ENCODE measurements at regions not wholly inside any gene's neighbourhood (a gene's known extent, or its start where the extent isn't known, plus 50 kb on each side); places are given as distances from the start of the nearest gene placed in this dataset.
"Not testable (repeated sequence)": the region's sequence is repeated elsewhere in the genome, so short reads cannot be mapped to it uniquely, and the experiment has no call there.

DNA sequence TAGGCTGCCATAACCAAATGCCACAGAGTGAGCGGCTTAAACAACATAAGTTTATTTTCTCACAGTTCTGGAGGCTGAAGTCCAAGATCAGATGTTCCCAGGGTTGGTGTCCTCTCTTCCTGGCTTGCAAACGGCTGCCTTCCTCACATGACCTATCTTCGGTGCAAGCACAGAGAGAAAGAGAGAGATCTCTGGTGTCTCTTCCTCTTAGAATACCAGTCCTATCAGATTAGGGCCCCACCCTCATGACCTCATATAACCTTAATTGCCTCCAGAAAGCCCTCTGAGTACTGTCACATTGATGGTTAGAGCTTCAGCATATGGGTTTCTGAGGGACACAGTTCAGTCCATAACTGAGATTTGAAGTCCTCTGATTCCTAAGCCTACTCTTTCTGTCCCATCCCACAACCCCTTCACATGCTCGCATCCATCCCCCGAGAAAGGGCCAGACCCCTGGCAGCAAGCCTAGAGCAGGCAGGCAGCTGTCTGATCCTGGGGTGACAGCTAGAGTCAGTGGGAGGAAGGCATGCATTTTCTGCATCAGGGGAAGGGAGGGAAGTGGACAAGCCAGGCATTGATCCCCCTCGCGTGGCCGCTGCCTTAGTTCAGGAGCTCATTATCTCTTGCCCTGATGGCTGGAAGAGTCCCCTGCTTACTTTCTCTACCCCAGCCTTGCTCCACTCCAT lies 114.1 kb downstream of the FAR1 start:
- no peak for DNase-seq
- no peaks in the 10 kb centered on the region for H3K4me1 ChIP-seq
- intact Hi-C loops (cut with DNase I), result no loop called here
- H3K4me3 ChIP-seq, result no peak overlapping the region
- no peak overlapping the region for H3K9ac ChIP-seq (ENCODE audit: low read depth in 2 of 2, low read length in 2 of 2)
- H3K36me3 ChIP-seq, result no peaks in the 10 kb centered on the region
- H3K27me3 ChIP-seq, result no peaks in the 10 kb centered on the region
- H3K27ac ChIP-seq, result no peak overlapping the region
- TF ChIP-seq, protein P1, sequence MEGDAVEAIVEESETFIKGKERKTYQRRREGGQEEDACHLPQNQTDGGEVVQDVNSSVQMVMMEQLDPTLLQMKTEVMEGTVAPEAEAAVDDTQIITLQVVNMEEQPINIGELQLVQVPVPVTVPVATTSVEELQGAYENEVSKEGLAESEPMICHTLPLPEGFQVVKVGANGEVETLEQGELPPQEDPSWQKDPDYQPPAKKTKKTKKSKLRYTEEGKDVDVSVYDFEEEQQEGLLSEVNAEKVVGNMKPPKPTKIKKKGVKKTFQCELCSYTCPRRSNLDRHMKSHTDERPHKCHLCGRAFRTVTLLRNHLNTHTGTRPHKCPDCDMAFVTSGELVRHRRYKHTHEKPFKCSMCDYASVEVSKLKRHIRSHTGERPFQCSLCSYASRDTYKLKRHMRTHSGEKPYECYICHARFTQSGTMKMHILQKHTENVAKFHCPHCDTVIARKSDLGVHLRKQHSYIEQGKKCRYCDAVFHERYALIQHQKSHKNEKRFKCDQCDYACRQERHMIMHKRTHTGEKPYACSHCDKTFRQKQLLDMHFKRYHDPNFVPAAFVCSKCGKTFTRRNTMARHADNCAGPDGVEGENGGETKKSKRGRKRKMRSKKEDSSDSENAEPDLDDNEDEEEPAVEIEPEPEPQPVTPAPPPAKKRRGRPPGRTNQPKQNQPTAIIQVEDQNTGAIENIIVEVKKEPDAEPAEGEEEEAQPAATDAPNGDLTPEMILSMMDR (IDR thresholded peaks at IDR 0.05), result no peak
- H3K9me3 ChIP-seq, result no peaks in the 10 kb centered on the region

- H3K27me3 ChIP-seq, result no peaks in the 10 kb centered on the region
- no peak overlapping the region for H3K27ac ChIP-seq
- H3K9me3 ChIP-seq, result no peaks in the 10 kb centered on the region
- H3K4me3 ChIP-seq, result no peak overlapping the region
- TF ChIP-seq, protein P1 (IDR thresholded peaks at IDR 0.05), result no peak
- H3K9ac ChIP-seq (ENCODE audit: low read depth in 2 of 2, low read length in 2 of 2), result no peak overlapping the region
- no peak for DNase-seq
- H3K4me1 ChIP-seq, result no peaks in the 10 kb centered on the region
- H3K36me3 ChIP-seq, result no peaks in the 10 kb centered on the region
- intact Hi-C loops (cut with DNase I), result no loop called here
Observed at GRCh38 chr11:13784441-13784840, 116.0 kb downstream of the FAR1 start.

DNA sequence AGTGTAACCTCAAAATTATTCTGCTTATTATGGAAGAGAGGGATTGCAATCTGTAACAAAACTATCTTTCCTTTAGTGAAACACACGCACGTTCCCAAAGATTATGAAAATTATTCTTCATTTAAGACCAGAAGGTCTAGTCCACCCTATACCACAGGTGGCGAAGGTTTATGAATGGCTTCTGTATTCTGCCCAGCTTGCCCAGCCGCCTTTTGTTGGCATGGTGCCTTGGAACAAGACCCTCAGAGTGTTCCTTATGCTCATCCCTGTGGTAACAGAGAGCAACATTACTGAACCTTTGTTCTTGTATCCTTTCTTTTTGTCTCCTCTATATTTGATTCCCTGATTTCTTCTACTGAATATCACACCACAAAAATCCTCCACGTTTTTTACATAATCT lies 116.4 kb downstream of the FAR1 start:
- H3K9ac ChIP-seq (ENCODE audit: low read depth in 2 of 2, low read length in 2 of 2), result no peak overlapping the region
- H3K27ac ChIP-seq, result no peak overlapping the region
- H3K9me3 ChIP-seq, result no peaks in the 10 kb centered on the region
- no peak overlapping the region for H3K4me3 ChIP-seq
- no peaks in the 10 kb centered on the region for H3K4me1 ChIP-seq
- no peaks in the 10 kb centered on the region for H3K36me3 ChIP-seq
- no peaks in the 10 kb centered on the region for H3K27me3 ChIP-seq
- TF ChIP-seq, protein P1 (IDR thresholded peaks at IDR 0.05), result no peak
- intact Hi-C loops (cut with DNase I), result no loop called here
- DNase-seq, result no peak

- intact Hi-C loops (cut with DNase I), result no loop called here
- Histone ChIP-seq H3K4me3 (no peak overlapping the region), H3K27me3 (no peaks in the 10 kb centered on the region), H3K9ac (ENCODE audit: low read depth in 2 of 2, low read length in 2 of 2) (no peak overlapping the region), H3K27ac (no peak overlapping the region), H3K36me3 (no peaks in the 10 kb centered on the region), H3K4me1 (no peaks in the 10 kb centered on the region), H3K9me3 (no peaks in the 10 kb centered on the region)
- DNase-seq, result no peak
- TF ChIP-seq, protein P1 (IDR thresholded peaks at IDR 0.05), result no peak
Observed at GRCh38 chr11:13786688-13787087, 118.2 kb downstream of the FAR1 start.

- H3K9ac ChIP-seq (ENCODE audit: low read depth in 2 of 2, low read length in 2 of 2); H3K27ac ChIP-seq; H3K4me1 ChIP-seq; H3K9me3 ChIP-seq; intact Hi-C loops (cut with DNase I); H3K4me3 ChIP-seq; H3K36me3 ChIP-seq; H3K27me3 ChIP-seq; DNase-seq: not testable (repeated sequence)
Observed at GRCh38 chr11:13797616-13798015, 129.1 kb downstream of the FAR1 start.

- TF ChIP-seq, protein P1 (IDR thresholded peaks at IDR 0.05), result no peak
- no peaks in the 10 kb centered on the region for H3K36me3 ChIP-seq
- H3K27ac ChIP-seq, result no peak overlapping the region
- H3K4me1 ChIP-seq, result no peaks in the 10 kb centered on the region
- no peak overlapping the region for H3K4me3 ChIP-seq
- intact Hi-C loops (cut with DNase I), result no loop called here
- no peak for DNase-seq
- no peaks in the 10 kb centered on the region for H3K9me3 ChIP-seq
- H3K9ac ChIP-seq (ENCODE audit: low read depth in 2 of 2, low read length in 2 of 2), result no peak overlapping the region
- no peaks in the 10 kb centered on the region for H3K27me3 ChIP-seq
Observed at GRCh38 chr11:13800901-13801300, 132.4 kb downstream of the FAR1 start.
